GM12865 (cell line): ENCODE measurements at regions not wholly inside any gene's neighbourhood (a gene's known extent, or its start where the extent isn't known, plus 50 kb on each side); places are given as distances from the start of the nearest gene placed in this dataset.

Experiments
- DNase-seq: peaks from one replicate; pipeline ENCODE4 v3.0.0; 2010; ENCODE audit warnings: low read depth
- H3K4me3 ChIP-seq: 2 replicates; pipeline ENCODE4 v1.5.1; 2011; ENCODE audit warnings: mild to moderate bottlenecking, low read depth, low read length, control low read depth
- TF ChIP-seq, protein P1 (sequence below): IDR thresholded peaks from 2 replicates; pipeline ENCODE4 v1.5.1; 2011; ENCODE audit warnings: low read length, control low read depth, low read depth, inconsistent platforms; ENCODE audit not compliant: insufficient read depth; ENCODE audit errors: missing control alignments

DNA sequence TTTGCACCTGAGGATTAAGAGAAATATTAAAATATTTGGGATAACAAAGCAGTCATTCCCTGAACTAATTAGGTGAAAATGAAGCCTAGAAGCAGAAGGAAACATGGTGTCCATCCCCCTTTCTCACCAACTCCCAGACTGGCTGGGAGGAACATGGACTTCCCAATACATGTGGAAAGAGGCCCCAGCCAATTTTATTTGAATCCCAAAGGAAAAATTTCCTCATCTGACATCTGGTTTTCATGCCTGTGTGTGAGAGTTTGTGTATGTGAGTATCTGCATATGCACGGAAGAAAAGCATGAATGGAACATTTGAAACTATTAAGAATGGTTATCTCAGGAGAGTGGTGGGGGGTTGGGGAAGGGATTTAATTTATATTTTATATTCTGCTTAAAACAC is 84.3 kb downstream of the COPS8 start:
- DNase-seq = no peak
- TF ChIP-seq, protein P1, sequence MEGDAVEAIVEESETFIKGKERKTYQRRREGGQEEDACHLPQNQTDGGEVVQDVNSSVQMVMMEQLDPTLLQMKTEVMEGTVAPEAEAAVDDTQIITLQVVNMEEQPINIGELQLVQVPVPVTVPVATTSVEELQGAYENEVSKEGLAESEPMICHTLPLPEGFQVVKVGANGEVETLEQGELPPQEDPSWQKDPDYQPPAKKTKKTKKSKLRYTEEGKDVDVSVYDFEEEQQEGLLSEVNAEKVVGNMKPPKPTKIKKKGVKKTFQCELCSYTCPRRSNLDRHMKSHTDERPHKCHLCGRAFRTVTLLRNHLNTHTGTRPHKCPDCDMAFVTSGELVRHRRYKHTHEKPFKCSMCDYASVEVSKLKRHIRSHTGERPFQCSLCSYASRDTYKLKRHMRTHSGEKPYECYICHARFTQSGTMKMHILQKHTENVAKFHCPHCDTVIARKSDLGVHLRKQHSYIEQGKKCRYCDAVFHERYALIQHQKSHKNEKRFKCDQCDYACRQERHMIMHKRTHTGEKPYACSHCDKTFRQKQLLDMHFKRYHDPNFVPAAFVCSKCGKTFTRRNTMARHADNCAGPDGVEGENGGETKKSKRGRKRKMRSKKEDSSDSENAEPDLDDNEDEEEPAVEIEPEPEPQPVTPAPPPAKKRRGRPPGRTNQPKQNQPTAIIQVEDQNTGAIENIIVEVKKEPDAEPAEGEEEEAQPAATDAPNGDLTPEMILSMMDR = no peak
- no peak overlapping the region for H3K4me3 ChIP-seq

DNA sequence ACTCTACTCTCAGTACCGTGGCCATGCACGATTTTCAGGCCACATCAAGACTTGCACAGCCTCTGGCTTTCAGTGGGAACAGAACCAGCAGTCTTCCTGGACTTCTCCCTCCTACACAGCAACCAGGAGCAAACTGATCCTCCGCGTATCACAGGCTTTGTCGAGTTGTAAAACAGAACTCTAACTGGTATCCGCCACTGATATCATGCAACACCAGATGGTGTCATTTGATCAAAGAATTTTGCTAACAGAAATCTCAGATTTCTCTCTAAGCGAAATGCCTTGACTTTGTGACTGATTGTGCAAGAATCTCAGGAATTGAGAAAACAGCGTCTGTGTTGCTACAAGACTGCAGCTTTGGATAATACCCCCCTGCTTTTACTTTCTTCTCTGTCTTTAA is 85.7 kb downstream of the COPS8 start:
- H3K4me3 ChIP-seq = no peak overlapping the region
- TF ChIP-seq, protein P1 = no peak
- no peak for DNase-seq

DNA sequence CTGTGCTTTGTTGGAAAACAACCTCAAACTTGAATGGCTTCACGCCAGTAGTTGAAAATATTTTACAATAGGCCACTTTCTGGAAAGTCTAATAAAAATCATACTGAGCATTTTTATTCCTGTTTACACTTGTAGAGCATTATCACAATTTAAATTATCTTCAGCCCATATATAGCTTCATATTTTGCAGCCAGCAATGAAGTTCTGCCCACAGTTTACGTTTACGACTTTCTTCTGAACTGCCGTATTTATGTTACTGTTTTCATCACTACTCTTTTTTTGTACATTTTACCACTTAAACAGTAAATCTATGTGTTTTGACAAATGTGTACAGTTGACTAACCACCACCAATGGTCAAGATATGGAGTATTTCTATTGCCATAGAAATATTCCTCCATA is 86.2 kb downstream of the COPS8 start:
- H3K4me3 ChIP-seq = no peak overlapping the region
- DNase-seq = no peak
- TF ChIP-seq, protein P1 = no peak

DNA sequence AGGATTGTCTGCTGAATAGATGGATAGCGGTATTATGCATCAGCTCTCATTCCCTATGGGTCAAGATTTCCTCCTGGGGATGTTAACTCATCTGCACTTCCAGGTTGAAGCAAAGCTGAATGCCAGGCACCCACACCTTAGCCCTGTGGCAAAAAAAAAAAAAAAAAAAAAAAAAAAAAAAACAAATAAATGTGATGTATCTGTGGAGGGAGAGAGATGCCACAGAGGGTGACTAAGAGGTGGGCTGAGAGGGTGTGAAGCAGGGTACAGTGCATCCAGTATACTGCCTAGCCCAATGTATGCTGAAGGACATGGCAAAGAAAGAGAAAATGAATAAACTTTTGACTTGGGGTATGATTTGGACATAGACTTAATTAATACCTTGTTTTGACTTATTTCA is 91.4 kb downstream of the COPS8 start:
- H3K4me3 ChIP-seq = no peak overlapping the region
- TF ChIP-seq, protein P1 = no peak
- DNase-seq = no peak

DNA sequence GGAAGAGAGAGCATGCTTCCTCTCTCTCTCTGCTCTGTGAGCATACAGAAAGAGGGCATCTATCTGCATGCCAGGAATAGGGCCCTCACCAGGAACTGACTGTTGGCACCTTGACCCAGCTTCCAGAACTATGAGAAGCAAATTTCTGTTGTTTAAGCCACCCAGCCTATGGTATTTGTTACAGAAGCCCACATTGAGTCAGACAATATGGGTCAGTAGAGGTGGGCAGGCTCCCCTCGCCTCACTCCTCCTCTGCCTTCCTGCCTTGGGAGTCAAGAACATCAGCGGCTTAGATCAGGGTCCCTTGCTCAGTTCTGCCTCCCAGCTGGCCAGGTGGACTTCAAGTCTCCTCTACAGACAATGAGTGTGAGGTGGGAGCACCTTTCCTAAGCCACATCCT is 92.3 kb downstream of the COPS8 start:
- DNase-seq = no peak
- no peak overlapping the region for H3K4me3 ChIP-seq
- TF ChIP-seq, protein P1 = no peak

DNA sequence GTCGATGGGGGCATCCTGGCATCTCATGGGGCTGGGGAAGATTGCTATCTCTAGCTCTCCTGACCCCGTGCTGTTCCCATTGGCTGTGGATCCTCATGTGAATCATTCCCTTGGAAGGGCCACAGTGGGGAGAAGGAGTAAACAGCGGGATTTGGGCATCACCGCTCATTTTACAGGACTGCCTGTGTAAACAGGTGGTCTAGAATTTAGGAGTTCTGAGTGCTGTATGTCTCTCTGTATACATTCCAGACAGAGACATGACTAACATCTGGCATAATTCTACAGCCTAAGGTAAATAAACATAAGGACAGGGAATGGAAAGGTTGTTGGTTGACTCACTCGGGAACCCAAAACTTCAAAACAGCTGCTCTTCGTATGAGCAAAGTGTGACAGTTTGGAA is 92.7 kb downstream of the COPS8 start:
- H3K4me3 ChIP-seq = no peak overlapping the region
- TF ChIP-seq, protein P1 = no peak
- no peak for DNase-seq

DNA sequence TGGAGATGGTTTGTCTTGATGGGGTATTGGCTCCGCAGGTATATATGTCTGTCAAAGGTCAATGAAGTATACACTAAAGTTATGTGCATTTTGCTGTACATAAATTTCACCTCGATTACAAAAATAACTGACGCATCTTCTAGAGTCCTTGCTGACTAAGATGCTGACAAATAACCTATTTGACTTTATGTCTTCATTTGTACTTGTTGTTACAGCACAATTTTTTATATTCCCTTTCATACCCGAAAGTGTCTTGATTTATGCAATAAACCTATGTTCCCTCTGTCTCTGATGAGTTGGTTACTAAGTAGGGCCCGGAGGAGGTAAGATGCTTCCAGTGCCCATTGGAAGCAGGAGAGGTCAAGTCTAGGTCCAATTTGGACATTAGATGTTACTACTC is 93.5 kb downstream of the COPS8 start:
- no peak overlapping the region for H3K4me3 ChIP-seq
- TF ChIP-seq, protein P1 = no peak
- no peak for DNase-seq
